Left ventricle myocardium inferior (tissue), 1 donor: ENCODE measurements at regions not wholly inside any gene's neighbourhood (a gene's known extent, or its start where the extent isn't known, plus 50 kb on each side); places are given as distances from the start of the nearest gene placed in this dataset.

ENCODE experiments used
- DNase-seq: peaks from one replicate; pipeline ENCODE4 v3.0.0-alpha.2; 2020
- H3K27ac ChIP-seq: fragments of 200-600 bp; replicated peaks from 2 replicates; pipeline ENCODE4 v1.8.0; 2021
- H3K27me3 ChIP-seq: fragments of 200-600 bp; 2 replicates; pipeline ENCODE4 v1.8.0; 2021; ENCODE audit warnings: low read depth
- H3K36me3 ChIP-seq: fragments of 200-600 bp; 2 replicates; pipeline ENCODE4 v1.8.0; 2021
- H3K4me1 ChIP-seq: fragments of 200-600 bp; 2 replicates; pipeline ENCODE4 v1.8.0; 2021
- H3K4me3 ChIP-seq: fragments of 200-600 bp; 2 replicates; pipeline ENCODE4 v1.8.0; 2021; ENCODE audit warnings: mild to moderate bottlenecking, moderate library complexity
- H3K9me3 ChIP-seq: fragments of 200-600 bp; replicated peaks from 2 replicates; pipeline ENCODE4 v1.8.0; 2021
- CTCF ChIP-seq: fragments of 200-600 bp; IDR thresholded peaks from 2 replicates; pipeline ENCODE4 v1.8.0; 2021; ENCODE audit warnings: antibody characterized with exemption, mild to moderate bottlenecking, borderline replicate concordance
- intact Hi-C: fragments of 100-400 bp; cut with micrococcal nuclease; formaldehyde crosslinking; loops from one replicate; pipeline ENCODE4 v1.11.0; 2022
- donor health status: DM: no; HTN: yes; CAD: no; lungs with severe emphysema.

- Histone ChIP-seq H3K36me3 (no peaks in the 10 kb centered on the region), H3K4me1 (no peaks in the 10 kb centered on the region), H3K4me3 (no peak overlapping the region), H3K9me3 (no peaks in the 10 kb centered on the region), H3K27me3 (no peaks in the 10 kb centered on the region), H3K27ac (no peak overlapping the region)
- intact Hi-C loops, result no loop called here
- DNase-seq, result no peak
- TF ChIP-seq CTCF, result no peak
Observed at GRCh38 chr10:25811052-25811685, 122.9 kb upstream of the MYO3A start.

- Histone ChIP-seq H3K9me3 (no peaks in the 10 kb centered on the region), H3K4me3 (no peak overlapping the region), H3K27me3 (peaks cover 2% of the 10 kb centered on the region), H3K4me1 (no peaks in the 10 kb centered on the region), H3K36me3 (no peaks in the 10 kb centered on the region), H3K27ac (no peak overlapping the region)
- DNase-seq, result no peak
- no peak for TF ChIP-seq CTCF
- intact Hi-C loops, result no loop called here
Observed at GRCh38 chr10:25813511-25813910, 120.5 kb upstream of the MYO3A start.

- H3K36me3 ChIP-seq, result no peaks in the 10 kb centered on the region
- no peak overlapping the region for H3K4me3 ChIP-seq
- H3K27ac ChIP-seq, result no peak overlapping the region
- intact Hi-C loops, result no loop called here
- H3K4me1 ChIP-seq, result no peaks in the 10 kb centered on the region
- no peak for TF ChIP-seq CTCF
- H3K27me3 ChIP-seq, result peaks cover 11% of the 10 kb centered on the region
- H3K9me3 ChIP-seq, result no peaks in the 10 kb centered on the region
- no peak for DNase-seq
Observed at GRCh38 chr10:25815236-25815635, 118.8 kb upstream of the MYO3A start.

GRCh38 chr10:25815999-25816768, 117.8 kb upstream of the MYO3A start:
- Histone ChIP-seq H3K4me1 (no peaks in the 10 kb centered on the region), H3K27me3 (peaks cover 11% of the 10 kb centered on the region), H3K27ac (no peak overlapping the region), H3K9me3 (no peaks in the 10 kb centered on the region), H3K4me3 (no peak overlapping the region), H3K36me3 (no peaks in the 10 kb centered on the region)
- no peak for DNase-seq
- intact Hi-C loops, result no loop called here
- TF ChIP-seq CTCF, result no peak

GRCh38 chr10:25817200-25817599, 116.8 kb upstream of the MYO3A start:
- Histone ChIP-seq H3K27ac (no peak overlapping the region), H3K4me3 (no peak overlapping the region), H3K4me1 (no peaks in the 10 kb centered on the region), H3K9me3 (no peaks in the 10 kb centered on the region), H3K27me3 (peaks cover 11% of the 10 kb centered on the region), H3K36me3 (no peaks in the 10 kb centered on the region)
- no peak for DNase-seq
- no peak for TF ChIP-seq CTCF
- intact Hi-C loops, result no loop called here
